H9 (cell line): ENCODE measurements at regions not wholly inside any gene's neighbourhood (a gene's known extent, or its start where the extent isn't known, plus 50 kb on each side); places are given as distances from the start of the nearest gene placed in this dataset.

Experiments
- DNase-seq: peaks from one replicate; pipeline ENCODE4 v3.0.0-alpha.2; 2017
- H2AFZ ChIP-seq: one replicate; pipeline ENCODE4 v1.6.1; 2013; ENCODE audit warnings: mild to moderate bottlenecking, low read length, control low read depth, moderate library complexity
- H2AK5ac ChIP-seq: 2 replicates; pipeline ENCODE4 v1.6.1; 2013; ENCODE audit warnings: low read length, control low read depth, mixed read lengths; ENCODE audit not compliant: insufficient read length
- H2BK120ac ChIP-seq: one replicate; pipeline ENCODE4 v1.6.1; 2013; ENCODE audit warnings: low read depth, mild to moderate bottlenecking, low read length, control low read depth, inconsistent platforms; ENCODE audit not compliant: poor library complexity, severe bottlenecking
- H2BK12ac ChIP-seq: 2 replicates; pipeline ENCODE4 v1.6.1; 2013; ENCODE audit warnings: low read length, control low read depth, mixed read lengths, low read depth; ENCODE audit not compliant: insufficient read length
- H2BK15ac ChIP-seq: 2 replicates; pipeline ENCODE4 v1.6.1; 2013; ENCODE audit warnings: low read depth, low read length, control low read depth
- H2BK20ac ChIP-seq: one replicate; pipeline ENCODE4 v1.6.1; 2013; ENCODE audit warnings: low read depth, mild to moderate bottlenecking, low read length, control low read depth, inconsistent platforms; ENCODE audit not compliant: poor library complexity, severe bottlenecking
- H2BK5ac ChIP-seq: 2 replicates; pipeline ENCODE4 v1.6.1; 2013; ENCODE audit warnings: low read length, control low read depth, mixed read lengths; ENCODE audit not compliant: insufficient read length
- H3K14ac ChIP-seq: 2 replicates; pipeline ENCODE4 v1.6.1; 2013; ENCODE audit warnings: low read length, control low read depth; ENCODE audit not compliant: insufficient read depth
- H3K18ac ChIP-seq: 2 replicates; pipeline ENCODE4 v1.6.1; 2013; ENCODE audit warnings: low read depth, mild to moderate bottlenecking, mixed read lengths, low read length, control low read depth; ENCODE audit not compliant: insufficient read length
- H3K23ac ChIP-seq: 2 replicates; pipeline ENCODE4 v1.6.1; 2013; ENCODE audit warnings: low read length, control low read depth, mixed read lengths, low read depth; ENCODE audit not compliant: insufficient read length
- H3K23me2 ChIP-seq: 2 replicates; pipeline ENCODE4 v1.6.1; 2013; ENCODE audit warnings: low read depth, mild to moderate bottlenecking, mixed read lengths, low read length, control low read depth; ENCODE audit not compliant: insufficient read length, poor library complexity, severe bottlenecking
- H3K27ac ChIP-seq: 2 replicates; pipeline ENCODE4 v1.5.1; 2013; ENCODE audit warnings: low read length, control low read depth, mixed read lengths, low read depth; ENCODE audit not compliant: insufficient read length
- H3K27me3 ChIP-seq: 2 replicates; pipeline ENCODE4 v1.6.1; 2013; ENCODE audit warnings: low read length, control low read depth, inconsistent platforms; ENCODE audit not compliant: insufficient read depth
- H3K4ac ChIP-seq: 2 replicates; pipeline ENCODE4 v1.6.1; 2013; ENCODE audit warnings: low read depth, mild to moderate bottlenecking, control low read depth, inconsistent platforms, low read length, moderate library complexity
- H3K4me1 ChIP-seq: 2 replicates; pipeline ENCODE4 v1.6.1; 2013; ENCODE audit warnings: low read length, control low read depth, inconsistent platforms; ENCODE audit not compliant: insufficient read depth
- H3K4me2 ChIP-seq: 2 replicates; pipeline ENCODE4 v1.6.1; 2013; ENCODE audit warnings: low read length, control low read depth, mixed read lengths; ENCODE audit not compliant: insufficient read length, insufficient read depth
- H3K56ac ChIP-seq: 2 replicates; pipeline ENCODE4 v1.6.1; 2013; ENCODE audit warnings: low read depth, mild to moderate bottlenecking, mixed read lengths, low read length, control low read depth; ENCODE audit not compliant: insufficient read length
- H3K79me1 ChIP-seq: 2 replicates; pipeline ENCODE4 v1.6.1; 2013; ENCODE audit warnings: low read depth, mild to moderate bottlenecking, moderate library complexity, low read length, control low read depth, inconsistent platforms; ENCODE audit not compliant: insufficient read depth, poor library complexity, severe bottlenecking
- H3K79me2 ChIP-seq: 2 replicates; pipeline ENCODE4 v1.6.1; 2013; ENCODE audit warnings: low read length, control low read depth, inconsistent platforms; ENCODE audit not compliant: insufficient read depth
- H3K9ac ChIP-seq: 2 replicates; pipeline ENCODE4 v1.6.1; 2013; ENCODE audit warnings: low read length, control low read depth, mixed read lengths; ENCODE audit not compliant: insufficient read length; ENCODE audit errors: extremely low read depth
- H3K9me3 ChIP-seq: one replicate; pipeline ENCODE4 v1.6.1; 2013; ENCODE audit warnings: low read depth, low read length, inconsistent platforms; ENCODE audit not compliant: control insufficient read depth
- H3T11ph ChIP-seq: one replicate; pipeline ENCODE4 v1.6.1; 2013; ENCODE audit warnings: mild to moderate bottlenecking, low read length, control low read depth, inconsistent platforms
- H4K20me1 ChIP-seq: one replicate; pipeline ENCODE4 v1.6.1; 2013; ENCODE audit not compliant: control insufficient read depth, insufficient read length, insufficient read depth
- H4K5ac ChIP-seq: 2 replicates; pipeline ENCODE4 v1.6.1; 2013; ENCODE audit warnings: low read depth, mild to moderate bottlenecking, mixed read lengths, low read length, control low read depth; ENCODE audit not compliant: insufficient read length
- H4K8ac ChIP-seq: replicated peaks from 2 replicates; pipeline ENCODE4 v1.6.1; 2013; ENCODE audit warnings: low read length, control low read depth, mixed read lengths, low read depth; ENCODE audit not compliant: insufficient read length
- H4K91ac ChIP-seq: 2 replicates; pipeline ENCODE4 v1.6.1; 2013; ENCODE audit warnings: low read depth, mild to moderate bottlenecking, moderate library complexity, mixed read lengths, low read length, control low read depth; ENCODE audit not compliant: insufficient read length
- H3K27ac Mint-ChIP-seq, 3 experiments: 2 replicates in 2 of 3; 3 replicates in 1 of 3; pipeline ENCODE4 v1.8.0; 2020 to 2021; ENCODE audit warnings: mixed read lengths in 3 of 3, mild to moderate bottlenecking in 1 of 3, moderate library complexity in 1 of 3
- H3K27me3 Mint-ChIP-seq: 2 replicates; pipeline ENCODE4 v1.8.0; 2021; ENCODE audit warnings: low read depth, mild to moderate bottlenecking, moderate library complexity, mixed read lengths
- H3K36me3 Mint-ChIP-seq, 3 experiments: 2 replicates in 2 of 3; 3 replicates in 1 of 3; pipeline ENCODE4 v1.8.0; 2020 to 2021; ENCODE audit warnings: low read depth in 3 of 3, mixed read lengths in 3 of 3; ENCODE audit not compliant: insufficient read depth in 1 of 3
- H3K4me1 Mint-ChIP-seq, 2 experiments: 2 replicates each; pipeline ENCODE4 v1.8.0; 2020; ENCODE audit warnings: mixed read lengths in 2 of 2
- H3K4me3 Mint-ChIP-seq, 2 experiments: 2 replicates in 1 of 2; 3 replicates in 1 of 2; pipeline ENCODE4 v1.8.0; 2020 to 2021; ENCODE audit warnings: mild to moderate bottlenecking in 2 of 2, mixed read lengths in 2 of 2, moderate library complexity in 1 of 2
- H3K9me3 Mint-ChIP-seq, 2 experiments: 2 replicates in 1 of 2; 3 replicates in 1 of 2; pipeline ENCODE4 v1.8.0; 2020; ENCODE audit warnings: mild to moderate bottlenecking in 2 of 2, mixed read lengths in 2 of 2, moderate library complexity in 1 of 2
- CTCF ChIP-seq: fragments of 200-600 bp; sonication (generic); conservative IDR thresholded peaks from 3 replicates; pipeline ENCODE4 v1.8.0; 2021; ENCODE audit warnings: antibody characterized with exemption, mild to moderate bottlenecking
- WGBS: extraction: QIAGEN DNeasy Blood & Tissue Kit; methylation state at CpG from one replicate; pipeline ENCODE4 v1.1.7; 2013; ENCODE audit warnings: missing lambda C conversion rate, low lambda C conversion rate, mixed read lengths; ENCODE audit not compliant: insufficient read length; ENCODE audit errors: extremely low coverage; 5-methylcytosine and 5-hydroxymethylcytosine counted together

DNA sequence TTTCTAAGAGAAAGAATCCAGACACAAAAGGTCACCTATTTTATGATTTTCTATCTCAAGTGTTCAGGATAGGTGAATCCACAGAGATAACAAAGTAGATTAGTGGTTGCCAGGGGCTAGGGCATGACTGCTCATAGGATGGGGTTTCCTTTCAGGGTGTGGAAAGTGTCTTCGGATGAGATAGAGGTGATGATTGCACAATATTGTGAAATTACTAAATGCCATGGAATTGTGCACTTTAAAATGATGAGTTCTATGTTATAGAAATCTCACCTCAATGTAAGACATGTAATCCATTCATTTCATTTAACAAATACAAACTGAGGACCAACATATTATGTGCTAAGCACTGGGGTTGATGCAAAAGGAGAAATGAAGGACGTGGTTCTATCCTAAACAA is 76.4 kb upstream of the GALNT17 start:
- no peak for TF ChIP-seq CTCF
- no CpG with 5 or more reads among the region's 2 CpGs for WGBS
- Histone ChIP-seq H3K4me1 (no peaks in the 10 kb centered on the region), H2BK12ac (no peak overlapping the region), H3K56ac (no peak overlapping the region), H3K79me2 (no peaks in the 10 kb centered on the region), H3K23me2 (no peaks in the 10 kb centered on the region), H4K20me1 (no peaks in the 10 kb centered on the region), H3T11ph (no peak overlapping the region), H4K8ac (no peak overlapping the region), H2BK120ac (no peak overlapping the region), H3K18ac (no peak overlapping the region), H3K23ac (no peak overlapping the region), H2AFZ (no peak overlapping the region), H3K27me3 (no peaks in the 10 kb centered on the region), H3K14ac (no peak overlapping the region), H3K79me1 (no peaks in the 10 kb centered on the region), H2BK5ac (no peak overlapping the region), H2BK20ac (no peak overlapping the region), H3K9me3 (peaks cover 10% of the 10 kb centered on the region), H3K4me2 (no peak overlapping the region), H3K4ac (no peak overlapping the region), H3K27ac (no peak overlapping the region), H2BK15ac (no peak overlapping the region), H4K91ac (no peak overlapping the region), H4K5ac (no peak overlapping the region), H3K9ac (no peak overlapping the region), H2AK5ac (no peak overlapping the region)
- H3K27ac Mint-ChIP-seq = no peak overlapping the region
- no peak overlapping the region for H3K4me3 Mint-ChIP-seq
- H3K4me1 Mint-ChIP-seq = no peaks in the 10 kb centered on the region
- peaks cover 19 to 34% (median 21%) of the 10 kb centered on the region in 3 experiments for H3K36me3 Mint-ChIP-seq
- H3K9me3 Mint-ChIP-seq = peaks cover 38 to 39% of the 10 kb centered on the region in 2 experiments
- no peaks in the 10 kb centered on the region; the same call in 1 of the 2 replicates for H3K27me3 Mint-ChIP-seq
- DNase-seq = no peak
